SKM-1 treated with dmso at 0.1 percent for 144 hours (cell line): ENCODE measurements at regions not wholly inside any gene's neighbourhood (a gene's known extent, or its start where the extent isn't known, plus 50 kb on each side); places are given as distances from the start of the nearest gene placed in this dataset.

Experiments
- DNase-seq: peaks from one replicate; lab custom pipeline; 2025; ENCODE audit not compliant: unreplicated experiment; lab: John Stamatoyannopoulos, UW

DNA sequence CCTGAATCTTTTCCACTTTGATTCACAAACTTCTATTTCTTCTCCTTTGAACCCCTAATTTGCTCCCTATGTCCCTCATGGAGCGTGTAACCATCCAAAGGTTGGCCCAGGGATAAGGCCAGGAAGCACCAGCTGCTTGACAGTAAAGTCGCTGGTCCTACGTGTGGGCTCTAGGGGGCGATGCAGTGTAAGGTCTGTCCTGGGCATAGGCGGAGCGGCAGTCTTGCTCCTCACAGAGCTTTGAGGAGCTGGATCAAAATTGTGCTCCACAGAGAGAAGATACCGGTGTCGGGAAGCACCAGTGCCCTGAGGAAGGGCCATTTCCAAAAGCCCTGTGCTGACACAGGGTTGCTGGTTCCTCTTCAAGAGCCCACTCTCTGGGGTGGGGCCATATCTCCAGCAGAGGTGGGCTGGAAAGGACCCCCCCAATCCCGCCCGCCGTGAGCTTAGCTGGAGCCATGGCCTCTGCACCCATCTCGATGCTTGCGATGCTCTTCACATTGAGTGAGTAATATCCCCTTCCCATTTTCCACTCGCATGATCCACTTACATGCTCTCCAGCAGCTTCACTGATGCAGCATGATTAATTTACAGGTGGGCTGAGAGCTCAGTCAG is 49.9 kb upstream of the OR4E1 start:
- no peak for DNase-seq
